Coronary artery (tissue), 2 donors: ENCODE measurements at regions not wholly inside any gene's neighbourhood (a gene's known extent, or its start where the extent isn't known, plus 50 kb on each side); places are given as distances from the start of the nearest gene placed in this dataset.

Experiments
- DNase-seq: peaks from one replicate; pipeline ENCODE4 v3.0.0-alpha.2; 2017; ENCODE audit warnings: low spot score
- H3K27ac ChIP-seq, 2 donors: fragments of 200-600 bp; sonication (generic); one replicate each; pipeline ENCODE4 v1.5.1; 2016 to 2019
- H3K4me3 ChIP-seq: fragments of 200-600 bp; sonication (generic); 2 replicates; pipeline ENCODE4 v1.5.1; 2016; ENCODE audit warnings: mild to moderate bottlenecking, moderate library complexity
- TF ChIP-seq, protein P1 (sequence below): fragments of 200-600 bp; sonication (generic); IDR thresholded peaks from one replicate; pipeline ENCODE4 v1.5.1; 2019; ENCODE audit warnings: antibody characterized with exemption

DNA sequence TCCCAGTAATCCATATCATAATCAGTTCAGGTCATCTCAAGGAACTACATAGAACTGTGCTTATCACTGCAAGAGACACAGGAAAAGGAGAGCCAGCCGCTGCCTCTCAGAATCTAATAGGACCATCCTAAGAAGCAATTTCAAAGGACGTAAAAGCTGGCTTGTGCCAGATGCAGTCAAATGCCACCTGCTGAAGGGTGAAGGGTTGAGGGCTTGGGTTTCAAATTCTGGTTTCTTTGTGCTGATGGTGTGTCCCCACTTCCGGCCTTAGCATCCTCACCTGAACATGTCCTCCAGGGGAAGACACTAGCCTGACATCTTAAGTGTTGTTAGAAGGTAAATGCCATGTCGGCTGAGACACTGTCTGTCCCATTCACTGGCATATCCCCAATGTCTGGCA, 477.1 kb upstream of the TSHZ3 start:
- DNase-seq = no peak
- TF ChIP-seq, protein P1, sequence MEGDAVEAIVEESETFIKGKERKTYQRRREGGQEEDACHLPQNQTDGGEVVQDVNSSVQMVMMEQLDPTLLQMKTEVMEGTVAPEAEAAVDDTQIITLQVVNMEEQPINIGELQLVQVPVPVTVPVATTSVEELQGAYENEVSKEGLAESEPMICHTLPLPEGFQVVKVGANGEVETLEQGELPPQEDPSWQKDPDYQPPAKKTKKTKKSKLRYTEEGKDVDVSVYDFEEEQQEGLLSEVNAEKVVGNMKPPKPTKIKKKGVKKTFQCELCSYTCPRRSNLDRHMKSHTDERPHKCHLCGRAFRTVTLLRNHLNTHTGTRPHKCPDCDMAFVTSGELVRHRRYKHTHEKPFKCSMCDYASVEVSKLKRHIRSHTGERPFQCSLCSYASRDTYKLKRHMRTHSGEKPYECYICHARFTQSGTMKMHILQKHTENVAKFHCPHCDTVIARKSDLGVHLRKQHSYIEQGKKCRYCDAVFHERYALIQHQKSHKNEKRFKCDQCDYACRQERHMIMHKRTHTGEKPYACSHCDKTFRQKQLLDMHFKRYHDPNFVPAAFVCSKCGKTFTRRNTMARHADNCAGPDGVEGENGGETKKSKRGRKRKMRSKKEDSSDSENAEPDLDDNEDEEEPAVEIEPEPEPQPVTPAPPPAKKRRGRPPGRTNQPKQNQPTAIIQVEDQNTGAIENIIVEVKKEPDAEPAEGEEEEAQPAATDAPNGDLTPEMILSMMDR = no peak
- Histone ChIP-seq H3K27ac (no peak overlapping the region), H3K4me3 (no peak overlapping the region)

DNA sequence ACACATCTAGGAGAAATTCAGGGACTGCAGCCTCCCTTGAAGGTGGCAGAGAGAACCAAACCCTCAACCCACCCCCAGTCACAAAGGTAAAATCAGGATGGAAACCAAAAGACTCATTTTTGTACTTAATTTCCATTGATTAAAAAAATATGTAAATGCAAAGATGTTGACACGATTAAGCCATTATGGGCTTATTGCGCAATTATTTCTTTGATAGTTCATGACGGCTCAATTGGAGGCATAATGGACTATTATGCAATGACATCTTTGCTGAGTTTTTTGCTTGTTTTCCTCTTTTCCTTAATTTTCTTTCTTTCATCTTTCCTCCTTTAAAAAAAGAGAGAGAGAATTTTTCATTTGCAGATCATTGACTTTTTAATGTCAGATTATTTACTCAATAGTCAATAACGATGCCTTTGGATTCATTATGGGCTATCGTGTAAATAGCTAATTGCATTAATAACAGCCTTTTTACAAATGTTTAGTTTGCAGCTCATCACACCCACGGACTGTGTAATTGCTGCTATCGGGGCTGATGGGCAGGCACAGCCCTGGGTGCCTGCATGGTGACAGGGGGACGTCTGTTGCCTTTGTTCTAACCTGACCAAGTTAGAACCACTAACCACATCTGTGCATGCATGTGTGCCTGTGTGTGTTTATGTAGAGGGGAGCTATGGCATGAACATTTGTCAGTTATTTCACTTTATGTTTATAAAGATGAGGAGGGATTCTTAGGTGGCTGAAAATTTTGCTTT, 482.4 kb upstream of the TSHZ3 start:
- TF ChIP-seq, protein P1 = no peak
- Histone ChIP-seq H3K4me3 (no peak overlapping the region), H3K27ac (no peak overlapping the region)
- no peak for DNase-seq

DNA sequence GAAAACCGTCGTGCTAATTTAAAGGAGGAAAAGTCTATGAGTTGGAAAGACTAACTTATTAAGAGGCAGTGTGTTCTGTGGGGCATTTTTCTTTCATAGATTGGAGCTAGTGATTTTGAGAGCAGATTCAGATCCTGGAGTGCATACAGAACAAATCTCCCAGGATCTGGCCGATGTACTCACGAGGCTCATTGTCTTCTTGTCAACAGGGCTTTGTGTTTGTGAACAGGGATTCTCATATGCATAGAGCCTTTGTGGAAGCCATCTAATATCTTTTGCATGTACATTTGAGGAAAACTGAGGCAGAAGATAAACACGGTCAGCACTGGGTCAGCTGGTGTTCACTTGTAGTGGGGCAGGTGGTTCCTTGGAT, 482.9 kb upstream of the TSHZ3 start:
- TF ChIP-seq, protein P1 = no peak
- Histone ChIP-seq H3K4me3 (no peak overlapping the region), H3K27ac (no peak overlapping the region)
- DNase-seq = no peak

DNA sequence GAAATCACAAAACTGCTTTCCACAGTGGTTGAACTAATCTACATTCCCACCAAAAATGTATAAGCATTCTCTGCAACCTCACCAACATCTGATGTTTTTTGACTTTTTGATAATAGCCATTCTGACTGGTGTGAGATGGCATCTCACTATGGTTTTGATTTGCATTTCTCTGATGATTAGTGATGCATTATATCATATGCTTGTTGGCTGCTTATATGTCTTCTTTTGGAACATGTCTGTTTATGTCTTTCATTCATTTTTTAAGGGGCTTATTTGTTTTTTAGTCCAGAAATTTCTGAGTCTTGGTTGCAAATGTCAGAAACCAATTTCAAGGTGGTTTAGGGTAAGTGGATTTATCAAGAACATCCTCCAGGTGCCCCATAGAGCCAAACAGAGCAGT, 484.8 kb upstream of the TSHZ3 start:
- H3K4me3 ChIP-seq = no peak overlapping the region
- DNase-seq = no peak
- TF ChIP-seq, protein P1 = no peak
- no peak overlapping the region for H3K27ac ChIP-seq

DNA sequence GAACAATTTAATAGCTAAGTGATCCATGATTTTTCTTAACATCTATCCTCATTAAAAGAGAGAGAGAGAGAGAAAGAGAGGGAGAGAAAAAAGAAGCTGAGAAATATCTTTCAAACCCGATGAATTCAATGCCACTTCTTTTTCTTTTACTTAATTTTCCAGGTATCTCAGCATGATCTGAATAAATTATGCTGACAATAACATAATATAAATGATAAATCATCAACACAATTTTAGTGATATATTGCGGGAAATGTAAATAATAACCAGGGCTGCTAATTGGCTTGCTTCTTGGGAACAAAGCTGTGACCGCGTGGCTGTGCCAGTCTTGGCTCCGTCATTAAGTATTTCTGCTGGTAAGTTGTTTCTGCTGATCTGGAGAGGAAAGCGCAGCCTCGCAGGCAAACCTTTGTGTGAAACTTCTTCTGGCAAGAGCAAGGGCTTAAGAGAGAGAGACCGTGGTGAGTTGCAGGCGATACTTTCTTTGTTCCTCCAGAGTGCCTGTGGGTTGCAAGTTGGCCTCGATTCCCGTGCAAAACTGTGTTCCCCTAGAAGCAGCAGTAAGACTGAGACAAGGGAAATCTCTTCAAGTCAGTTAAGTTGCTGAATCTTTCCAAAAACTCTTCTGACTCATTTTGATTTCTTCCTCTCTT, 489.1 kb upstream of the TSHZ3 start:
- DNase-seq = no peak
- Histone ChIP-seq H3K27ac (no peak overlapping the region), H3K4me3 (no peak overlapping the region)
- TF ChIP-seq, protein P1 = no peak

DNA sequence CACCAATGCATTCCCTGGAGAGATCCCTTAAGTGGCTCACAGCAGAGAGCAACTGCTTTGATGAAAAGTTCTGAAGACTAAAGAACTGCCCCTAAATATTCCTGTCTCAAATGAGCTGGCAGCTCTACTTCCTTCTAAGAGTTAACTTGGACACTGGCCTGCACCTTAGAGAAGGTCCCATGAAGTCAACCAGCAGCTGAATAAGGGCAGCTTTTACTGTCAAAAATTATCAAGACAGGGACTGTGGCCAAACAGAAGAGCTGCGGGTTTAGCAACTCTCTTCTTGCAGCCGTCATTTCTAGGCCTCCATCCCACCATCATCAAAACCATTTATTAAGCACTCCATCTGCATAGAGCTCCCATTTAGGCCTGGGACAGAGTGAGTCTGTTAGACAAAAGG, 491.1 kb upstream of the TSHZ3 start:
- Histone ChIP-seq H3K4me3 (no peak overlapping the region), H3K27ac (no peak overlapping the region)
- DNase-seq = no peak
- TF ChIP-seq, protein P1 = no peak

DNA sequence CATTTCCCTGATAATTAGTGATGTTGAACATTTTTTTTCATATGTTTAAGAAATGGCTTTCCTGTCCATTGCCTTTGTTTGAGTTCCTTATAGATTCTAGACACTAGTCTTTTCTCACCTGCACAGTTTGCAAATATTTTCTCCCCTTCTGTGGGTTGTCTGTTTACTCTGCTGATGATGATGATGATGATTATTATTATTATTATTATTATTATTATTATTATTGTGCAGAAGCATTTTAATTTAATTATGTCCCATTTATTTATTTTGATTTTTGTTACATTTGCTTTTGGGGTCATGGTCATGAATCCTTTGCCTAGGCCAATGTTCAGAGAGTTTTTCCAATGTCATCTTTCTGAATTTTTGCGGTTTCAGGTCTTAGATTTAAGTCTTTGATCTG, 492.5 kb upstream of the TSHZ3 start:
- no peak overlapping the region for H3K27ac ChIP-seq
- TF ChIP-seq, protein P1 = no peak
- H3K4me3 ChIP-seq = no peak overlapping the region
- DNase-seq = no peak
